ENCODE measurements at regions not wholly inside any gene's neighbourhood (a gene's known extent, or its start where the extent isn't known, plus 50 kb on each side); places are given as distances from the start of the nearest gene placed in this dataset.

GRCh38 chr12:128004383-128004938, 262.5 kb upstream of the TMEM132C start:
- TF ChIP-seq EP300 (IDR thresholded peaks at IDR 0.05; ENCODE audit: borderline replicate concordance) (no peak), TCF12 (IDR thresholded peaks at IDR 0.05; ENCODE audit: low read depth) (no peak), RAD21 (IDR thresholded peaks at IDR 0.05; ENCODE audit: low read depth) (no peak), YY1 (IDR thresholded peaks at IDR 0.05; ENCODE audit: low read depth) (no peak), CEBPB (IDR thresholded peaks at IDR 0.05) (no peak), MAX (IDR thresholded peaks at IDR 0.05) (no peak), EGR1 (IDR thresholded peaks at IDR 0.05) (no peak), NFIC (IDR thresholded peaks at IDR 0.05) (no peak), ZBTB7A (IDR thresholded peaks at IDR 0.05; ENCODE audit: low read depth) (no peak), TAF1 (IDR thresholded peaks at IDR 0.05; ENCODE audit: low read depth) (no peak), TEAD4 (IDR thresholded peaks at IDR 0.05) (no peak), CREB1 (IDR thresholded peaks at IDR 0.05; ENCODE audit: low read depth) (no peak), USF1 (IDR thresholded peaks at IDR 0.05) (no peak)
- TF ChIP-seq, protein P1, sequence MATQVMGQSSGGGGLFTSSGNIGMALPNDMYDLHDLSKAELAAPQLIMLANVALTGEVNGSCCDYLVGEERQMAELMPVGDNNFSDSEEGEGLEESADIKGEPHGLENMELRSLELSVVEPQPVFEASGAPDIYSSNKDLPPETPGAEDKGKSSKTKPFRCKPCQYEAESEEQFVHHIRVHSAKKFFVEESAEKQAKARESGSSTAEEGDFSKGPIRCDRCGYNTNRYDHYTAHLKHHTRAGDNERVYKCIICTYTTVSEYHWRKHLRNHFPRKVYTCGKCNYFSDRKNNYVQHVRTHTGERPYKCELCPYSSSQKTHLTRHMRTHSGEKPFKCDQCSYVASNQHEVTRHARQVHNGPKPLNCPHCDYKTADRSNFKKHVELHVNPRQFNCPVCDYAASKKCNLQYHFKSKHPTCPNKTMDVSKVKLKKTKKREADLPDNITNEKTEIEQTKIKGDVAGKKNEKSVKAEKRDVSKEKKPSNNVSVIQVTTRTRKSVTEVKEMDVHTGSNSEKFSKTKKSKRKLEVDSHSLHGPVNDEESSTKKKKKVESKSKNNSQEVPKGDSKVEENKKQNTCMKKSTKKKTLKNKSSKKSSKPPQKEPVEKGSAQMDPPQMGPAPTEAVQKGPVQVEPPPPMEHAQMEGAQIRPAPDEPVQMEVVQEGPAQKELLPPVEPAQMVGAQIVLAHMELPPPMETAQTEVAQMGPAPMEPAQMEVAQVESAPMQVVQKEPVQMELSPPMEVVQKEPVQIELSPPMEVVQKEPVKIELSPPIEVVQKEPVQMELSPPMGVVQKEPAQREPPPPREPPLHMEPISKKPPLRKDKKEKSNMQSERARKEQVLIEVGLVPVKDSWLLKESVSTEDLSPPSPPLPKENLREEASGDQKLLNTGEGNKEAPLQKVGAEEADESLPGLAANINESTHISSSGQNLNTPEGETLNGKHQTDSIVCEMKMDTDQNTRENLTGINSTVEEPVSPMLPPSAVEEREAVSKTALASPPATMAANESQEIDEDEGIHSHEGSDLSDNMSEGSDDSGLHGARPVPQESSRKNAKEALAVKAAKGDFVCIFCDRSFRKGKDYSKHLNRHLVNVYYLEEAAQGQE (IDR thresholded peaks at IDR 0.05; ENCODE audit: low read depth): no peak
